Stomach (tissue), 4 donors: ENCODE measurements at regions not wholly inside any gene's neighbourhood (a gene's known extent, or its start where the extent isn't known, plus 50 kb on each side); places are given as distances from the start of the nearest gene placed in this dataset.

Experiments
- EP300 ChIP-seq: sonication (generic); formaldehyde crosslinking; IDR thresholded peaks from one replicate; pipeline ENCODE4 v1.6.1; 2017; ENCODE audit warnings: antibody characterized with exemption
- POLR2A ChIP-seq, 4 donors: fragments of 450-650 bp; IDR thresholded peaks; one replicate each; pipeline ENCODE4 v1.6.1; 2016; ENCODE audit warnings: antibody characterized with exemption in 4 of 4, control low read depth in 2 of 4, mild to moderate bottlenecking in 1 of 4, moderate library complexity in 1 of 4
- POLR2AphosphoS5 ChIP-seq, 3 donors: sonication (generic); formaldehyde crosslinking; IDR thresholded peaks; one replicate each; pipeline ENCODE4 v1.6.1; 2016; ENCODE audit warnings: antibody characterized with exemption in 3 of 3
- TF ChIP-seq, protein P1 (sequence below), 7 experiments: fragments of 450-650 bp in 4 of 7; fragments of 200-600 bp in 3 of 7; sonication (generic) in 3 of 7; IDR thresholded peaks; one replicate each; pipeline ENCODE4 v1.5.1; 2016 to 2019; ENCODE audit warnings: antibody characterized with exemption in 7 of 7, control low read depth in 2 of 7, mild to moderate bottlenecking in 1 of 7

DNA sequence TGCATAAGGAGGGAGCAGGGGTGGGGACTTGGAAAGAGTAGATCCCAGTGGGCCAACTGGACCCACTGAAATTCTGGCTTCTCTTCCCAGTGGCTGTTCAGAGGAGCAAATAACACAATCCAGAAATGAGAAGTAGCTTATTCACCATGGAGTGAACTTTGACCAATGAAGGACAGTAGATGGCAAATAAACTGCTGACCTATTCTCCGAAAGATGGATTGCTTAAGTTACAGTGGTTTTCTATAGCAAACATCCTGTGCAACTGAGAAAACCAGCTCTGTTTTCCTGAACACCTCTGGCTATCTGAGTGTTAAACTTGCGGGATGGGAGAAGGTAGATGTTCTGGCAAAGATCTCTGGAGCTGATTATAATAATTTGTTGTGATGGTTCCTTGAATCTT is 325.1 kb downstream of the SPATA31D1 start:
- TF ChIP-seq, protein P1, sequence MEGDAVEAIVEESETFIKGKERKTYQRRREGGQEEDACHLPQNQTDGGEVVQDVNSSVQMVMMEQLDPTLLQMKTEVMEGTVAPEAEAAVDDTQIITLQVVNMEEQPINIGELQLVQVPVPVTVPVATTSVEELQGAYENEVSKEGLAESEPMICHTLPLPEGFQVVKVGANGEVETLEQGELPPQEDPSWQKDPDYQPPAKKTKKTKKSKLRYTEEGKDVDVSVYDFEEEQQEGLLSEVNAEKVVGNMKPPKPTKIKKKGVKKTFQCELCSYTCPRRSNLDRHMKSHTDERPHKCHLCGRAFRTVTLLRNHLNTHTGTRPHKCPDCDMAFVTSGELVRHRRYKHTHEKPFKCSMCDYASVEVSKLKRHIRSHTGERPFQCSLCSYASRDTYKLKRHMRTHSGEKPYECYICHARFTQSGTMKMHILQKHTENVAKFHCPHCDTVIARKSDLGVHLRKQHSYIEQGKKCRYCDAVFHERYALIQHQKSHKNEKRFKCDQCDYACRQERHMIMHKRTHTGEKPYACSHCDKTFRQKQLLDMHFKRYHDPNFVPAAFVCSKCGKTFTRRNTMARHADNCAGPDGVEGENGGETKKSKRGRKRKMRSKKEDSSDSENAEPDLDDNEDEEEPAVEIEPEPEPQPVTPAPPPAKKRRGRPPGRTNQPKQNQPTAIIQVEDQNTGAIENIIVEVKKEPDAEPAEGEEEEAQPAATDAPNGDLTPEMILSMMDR (IDR thresholded peaks at IDR 0.05), result no peak
- TF ChIP-seq POLR2A (IDR thresholded peaks at IDR 0.05), result no peak
- TF ChIP-seq POLR2AphosphoS5 (IDR thresholded peaks at IDR 0.05), result no peak
- no peak for TF ChIP-seq EP300
